OCI-M2 (cell line): ENCODE measurements at regions not wholly inside any gene's neighbourhood (a gene's known extent, or its start where the extent isn't known, plus 50 kb on each side); places are given as distances from the start of the nearest gene placed in this dataset.

Experiments
- DNase-seq: peaks from one replicate; lab custom pipeline; 2025; ENCODE audit not compliant: unreplicated experiment; lab: John Stamatoyannopoulos, UW

DNA sequence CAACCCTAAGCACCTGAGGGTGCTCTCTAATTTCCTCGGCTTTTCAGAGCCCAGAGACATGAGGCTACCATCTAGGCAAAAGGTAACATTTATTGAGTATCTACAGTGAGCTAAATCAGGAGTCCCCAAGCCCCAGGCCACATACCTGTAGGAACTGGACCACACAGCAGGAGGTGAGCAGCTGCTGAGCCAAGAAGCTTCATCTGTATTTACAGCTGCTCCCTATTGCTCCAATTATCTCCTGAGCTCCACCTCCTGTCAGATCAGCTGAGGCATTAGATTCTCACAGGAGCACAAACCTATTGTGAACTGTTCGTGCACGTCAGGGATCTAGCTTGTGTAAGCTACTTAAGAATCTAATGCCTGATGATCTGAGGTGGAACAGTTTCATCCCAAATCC is 70.2 kb downstream of the RND3 start:
- no peak for DNase-seq

DNA sequence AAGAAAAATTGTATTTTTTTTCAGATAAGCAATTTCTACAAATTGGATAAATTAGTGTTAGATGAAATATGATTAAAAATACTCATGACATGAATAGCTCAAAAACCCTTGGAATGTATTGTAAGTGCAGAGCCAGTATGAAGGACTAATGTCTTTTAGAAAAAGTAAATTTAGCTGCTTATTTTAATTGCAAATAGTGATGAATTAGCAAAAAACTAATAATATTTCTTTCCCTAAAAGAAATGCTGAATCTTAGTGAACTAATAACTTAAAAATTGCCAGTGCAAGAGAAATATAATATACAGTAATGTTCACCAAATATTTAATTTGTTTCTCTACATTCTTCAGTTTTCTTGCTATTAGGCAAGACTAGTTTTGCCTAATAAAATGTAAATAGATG is 72.4 kb downstream of the RND3 start:
- DNase-seq: no peak

DNA sequence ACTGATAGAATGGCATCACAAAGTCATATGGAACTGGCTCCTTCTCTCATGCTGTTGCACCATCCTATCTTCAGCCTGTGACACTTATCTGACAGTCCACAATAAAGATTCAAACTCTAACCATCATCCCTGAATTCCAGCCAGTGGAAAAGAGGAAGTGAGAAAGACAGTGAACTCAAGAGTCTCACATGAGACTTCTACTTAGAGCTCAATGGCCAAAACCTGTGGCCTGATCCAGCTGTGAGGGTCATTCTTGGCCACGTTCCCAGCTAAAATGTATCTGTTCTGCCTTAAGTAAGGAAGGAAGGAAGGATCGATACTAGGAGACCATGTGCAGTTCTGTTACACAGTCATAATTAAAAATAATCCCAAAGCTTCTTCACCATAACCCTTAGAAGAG is 73.6 kb downstream of the RND3 start:
- no peak for DNase-seq

DNA sequence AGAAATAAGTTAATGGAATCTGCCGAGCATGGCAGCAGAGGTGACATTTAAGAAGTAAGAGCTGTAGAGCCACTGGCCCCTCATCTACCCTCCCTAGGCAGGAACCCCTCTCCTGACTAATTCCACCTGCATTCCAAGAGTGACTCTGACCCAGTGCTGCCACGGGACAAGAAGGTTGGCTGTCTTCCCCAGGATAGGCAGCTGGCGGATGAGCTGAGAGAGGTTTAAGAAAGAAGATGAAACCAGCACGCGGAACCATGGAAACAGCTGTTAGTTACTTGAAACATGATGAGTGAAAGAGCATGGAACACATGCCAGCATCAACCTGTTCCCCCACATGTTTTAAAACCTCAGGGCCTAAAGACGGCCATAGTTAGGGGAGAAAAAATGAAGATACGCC is 74.1 kb downstream of the RND3 start:
- DNase-seq: no peak

DNA sequence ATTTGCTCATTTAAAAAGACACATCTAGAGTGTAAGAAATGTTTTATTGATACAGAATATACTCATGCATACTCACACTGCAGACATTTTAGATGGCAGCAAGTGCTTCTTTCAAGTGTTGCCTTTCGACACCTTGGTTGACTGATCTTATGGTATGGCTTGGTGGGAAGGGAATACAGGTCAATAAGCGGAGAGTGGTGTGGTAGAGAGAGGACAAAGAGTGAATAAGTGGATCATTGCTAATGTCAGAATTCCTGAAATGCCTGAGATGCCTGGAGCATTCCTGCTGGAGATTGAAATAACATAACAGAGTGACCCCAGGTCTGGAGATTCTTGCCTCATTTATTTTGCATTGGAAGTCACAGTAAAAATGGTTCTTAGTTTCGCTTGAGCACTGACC is 76.7 kb downstream of the RND3 start:
- no peak for DNase-seq

DNA sequence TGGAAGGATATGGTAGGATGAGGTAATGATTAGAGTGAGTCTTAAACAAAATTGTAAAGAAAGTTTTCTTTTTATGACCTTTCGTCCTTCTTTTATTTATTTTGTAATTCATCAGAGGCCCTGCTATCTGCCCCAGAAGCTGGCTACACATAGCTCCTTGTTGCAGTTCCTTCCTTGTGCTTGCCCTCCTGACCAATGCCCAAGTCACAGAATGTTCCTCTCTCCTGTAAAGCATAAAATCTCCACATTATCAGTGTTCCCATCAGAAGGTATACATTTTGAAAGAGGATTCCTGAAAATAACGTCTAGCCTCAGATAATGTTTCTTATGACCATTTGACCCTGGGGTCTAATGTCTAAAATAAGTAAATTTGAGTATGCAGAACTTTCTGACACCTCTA is 78.3 kb downstream of the RND3 start:
- no peak for DNase-seq

DNA sequence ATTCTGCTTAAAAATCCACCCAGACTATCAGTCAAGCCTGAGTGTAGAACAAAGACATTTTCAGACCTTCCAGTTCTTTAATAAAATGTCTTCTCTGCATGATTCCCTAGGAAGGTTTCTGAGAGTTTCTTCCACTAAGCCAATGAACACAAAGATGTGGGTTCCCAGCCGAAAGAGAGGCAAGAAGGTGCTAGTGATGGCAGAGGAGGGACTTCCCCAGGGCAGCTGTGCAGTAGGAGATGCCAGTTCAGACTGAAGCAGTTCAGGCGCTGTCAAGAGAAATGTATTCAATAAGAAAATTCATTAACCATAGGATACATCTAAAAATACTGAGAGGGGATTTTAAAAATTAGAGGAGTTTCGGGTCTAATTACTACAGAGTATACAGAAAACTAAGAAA is 83.3 kb downstream of the RND3 start:
- no peak for DNase-seq

DNA sequence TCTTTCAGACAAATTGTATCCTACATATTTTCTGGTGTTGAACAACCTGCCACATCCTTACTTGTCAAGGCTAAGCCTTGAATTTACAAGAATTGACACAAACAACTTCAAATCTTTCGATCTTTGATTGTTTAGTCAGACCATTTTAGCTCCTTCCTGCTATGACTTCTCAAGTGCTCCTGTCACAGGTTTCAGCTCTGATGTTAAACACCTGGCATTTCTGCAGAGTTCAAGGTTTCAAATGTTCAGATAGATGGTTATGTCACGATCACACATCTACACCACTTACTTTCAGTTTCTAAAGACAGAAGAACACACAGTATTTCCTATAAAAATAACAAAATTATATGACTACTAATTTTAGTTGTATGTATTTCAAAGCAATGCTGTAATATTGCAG is 84.0 kb downstream of the RND3 start:
- no peak for DNase-seq

DNA sequence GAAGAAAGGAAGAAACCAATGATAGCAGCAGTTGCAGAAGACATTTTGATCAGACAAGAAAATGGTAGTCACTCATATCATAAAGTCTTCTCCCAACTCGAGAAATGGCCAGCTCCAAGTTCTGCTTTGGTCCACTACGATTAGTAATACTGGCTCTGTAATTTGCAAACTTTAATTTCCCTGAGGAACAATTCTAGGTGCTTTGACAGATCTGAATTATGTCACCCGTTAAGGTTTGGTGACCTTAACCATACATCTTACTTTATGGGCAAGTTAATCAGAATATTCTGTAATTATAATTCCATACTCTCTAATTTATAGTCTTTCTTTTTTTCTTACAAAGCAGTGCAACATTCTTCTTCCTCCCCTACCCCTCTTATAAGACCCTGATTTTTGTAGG is 84.5 kb downstream of the RND3 start:
- no peak for DNase-seq

DNA sequence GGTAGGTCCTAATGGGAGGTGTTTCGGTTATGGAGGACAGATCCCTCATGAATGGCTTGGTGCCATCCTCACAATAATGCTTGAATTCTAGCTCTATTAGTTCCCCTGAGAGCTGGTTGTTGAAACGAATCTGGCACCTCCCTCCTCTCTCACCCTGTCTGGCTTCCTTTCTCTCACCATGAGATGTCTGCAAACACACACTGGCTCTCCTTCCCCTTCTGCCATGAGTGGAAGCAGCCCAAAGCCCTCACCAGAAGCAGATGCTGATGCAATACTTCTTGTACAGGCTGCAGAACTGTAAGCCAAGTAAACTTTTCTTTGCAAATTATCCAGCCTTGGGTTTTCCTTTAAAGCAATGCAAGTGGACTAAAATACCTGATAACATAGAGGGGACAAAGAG is 86.6 kb downstream of the RND3 start:
- no peak for DNase-seq

DNA sequence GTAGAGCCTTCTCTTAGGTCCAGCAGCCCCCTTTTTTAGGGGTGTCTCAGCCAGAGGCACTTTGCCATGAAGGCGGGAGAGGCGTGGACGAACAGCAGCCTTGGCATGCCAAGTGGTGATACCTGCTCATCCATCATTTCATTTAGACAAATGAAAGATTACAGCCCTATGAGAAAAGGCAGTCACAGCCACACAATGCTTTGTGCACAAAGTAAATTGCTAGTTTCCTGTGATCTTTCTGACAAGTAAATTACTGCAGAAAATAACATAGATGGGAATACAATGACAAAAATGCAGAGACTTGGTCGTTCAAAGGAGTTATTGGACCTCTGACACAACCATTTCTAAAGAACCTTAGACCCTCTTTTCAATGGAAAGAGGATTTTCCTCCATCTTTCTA is 94.9 kb downstream of the RND3 start:
- no peak for DNase-seq

DNA sequence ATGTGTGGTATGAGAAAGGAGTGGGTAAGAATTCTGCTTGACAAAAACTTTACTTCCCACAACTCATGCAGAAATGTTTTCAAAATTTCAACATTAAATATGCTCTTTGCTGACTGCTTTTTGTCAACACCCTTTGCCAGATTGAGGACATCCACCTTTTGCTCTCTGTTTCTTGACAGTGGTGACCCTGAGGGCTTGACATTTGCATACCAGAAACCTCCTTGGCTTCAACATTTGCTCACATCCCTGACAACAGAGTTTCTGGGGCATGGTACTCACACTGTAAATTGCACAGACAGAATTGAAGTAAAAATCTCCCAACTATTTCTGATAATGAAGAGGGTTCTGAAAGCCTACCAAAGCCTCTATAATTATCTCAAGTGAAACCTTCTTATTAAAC is 95.7 kb downstream of the RND3 start:
- no peak for DNase-seq

DNA sequence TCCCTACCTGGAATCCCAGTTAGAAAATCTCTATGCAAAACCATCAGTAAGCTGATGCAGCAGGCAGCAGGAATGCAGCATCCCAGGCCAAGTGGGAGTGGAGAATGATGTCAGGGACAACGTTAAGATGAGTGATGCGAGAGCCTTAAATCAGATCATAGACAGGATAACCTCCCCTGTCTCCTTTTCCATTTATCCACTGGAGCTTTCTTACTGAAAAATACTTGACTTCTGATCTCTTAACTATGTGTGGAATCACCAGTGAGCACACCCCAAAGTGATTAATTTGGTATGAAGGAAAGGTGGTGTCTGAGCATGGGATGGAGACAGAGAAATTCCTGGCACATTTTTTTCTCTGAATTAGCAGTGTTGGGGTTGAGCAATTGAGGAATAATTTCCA is 98.0 kb downstream of the RND3 start:
- DNase-seq: no peak

DNA sequence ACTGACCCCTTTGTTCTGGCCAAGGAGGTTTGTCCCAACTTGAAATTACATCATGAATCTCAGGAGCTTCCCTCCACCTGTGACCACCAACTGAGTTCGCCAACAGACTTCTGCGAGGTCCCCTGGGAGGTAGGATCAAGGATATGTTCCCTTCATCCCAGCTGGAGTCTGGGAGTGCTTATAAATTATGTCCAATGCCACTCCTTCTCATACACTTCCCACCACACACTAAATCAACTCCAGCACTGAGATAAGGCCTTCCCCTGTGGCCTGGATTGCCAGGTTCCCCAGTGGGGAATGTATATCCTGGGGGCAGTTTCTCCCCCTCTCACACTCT is 99.2 kb downstream of the RND3 start:
- no peak for DNase-seq

DNA sequence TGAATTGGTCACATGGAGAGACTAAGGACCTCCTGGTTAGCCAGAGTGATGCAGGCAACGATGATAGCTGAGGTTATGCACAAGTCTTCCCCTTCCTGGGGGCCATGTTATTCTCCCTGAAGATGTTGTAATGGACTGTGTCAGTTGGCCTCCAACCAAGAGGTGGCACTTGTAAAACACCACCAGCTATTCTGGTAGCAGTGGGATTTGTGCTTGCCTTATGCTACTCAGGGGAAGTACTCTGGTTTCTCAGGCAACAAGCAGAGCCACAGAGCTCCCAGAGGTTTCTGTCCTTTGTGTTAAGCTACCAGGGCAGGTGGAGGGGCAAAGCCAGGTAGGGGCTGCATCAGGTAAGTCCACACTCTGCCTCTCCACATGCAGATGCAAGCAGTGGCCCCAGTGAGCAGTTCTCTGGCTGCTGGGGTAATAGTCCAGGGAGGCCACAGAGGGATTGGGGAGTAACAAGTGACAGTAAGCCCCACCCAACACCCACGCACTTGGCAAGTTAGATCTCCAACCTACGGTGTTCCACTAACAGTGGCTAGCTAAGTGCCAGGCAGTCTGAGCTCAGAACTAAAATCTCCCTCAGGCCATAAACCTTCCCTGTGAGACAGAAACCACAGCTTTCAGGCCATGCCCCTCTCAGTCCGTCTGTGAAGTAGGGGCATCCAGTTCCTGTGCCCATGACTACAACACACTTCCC is 99.7 kb downstream of the RND3 start:
- no peak for DNase-seq

DNA sequence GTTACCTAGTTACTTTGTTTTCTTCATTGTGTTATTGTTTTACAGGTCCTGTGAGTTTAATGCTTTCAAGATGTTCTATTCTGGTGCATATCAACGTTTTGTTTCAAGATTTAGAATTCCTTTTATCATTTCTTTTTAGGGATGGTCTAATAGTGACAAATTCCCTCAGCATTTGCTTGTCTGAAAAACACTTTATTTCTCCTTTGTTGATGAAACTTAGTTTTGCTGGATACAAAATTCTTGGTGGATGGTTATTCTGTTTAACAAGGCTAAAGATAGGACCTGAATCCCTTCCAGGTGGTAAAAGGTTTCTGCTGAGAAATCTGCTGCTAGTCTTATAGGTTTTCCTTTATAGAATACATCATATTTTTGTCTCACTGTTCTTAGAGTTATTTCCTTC is 102.3 kb downstream of the RND3 start:
- DNase-seq: no peak

DNA sequence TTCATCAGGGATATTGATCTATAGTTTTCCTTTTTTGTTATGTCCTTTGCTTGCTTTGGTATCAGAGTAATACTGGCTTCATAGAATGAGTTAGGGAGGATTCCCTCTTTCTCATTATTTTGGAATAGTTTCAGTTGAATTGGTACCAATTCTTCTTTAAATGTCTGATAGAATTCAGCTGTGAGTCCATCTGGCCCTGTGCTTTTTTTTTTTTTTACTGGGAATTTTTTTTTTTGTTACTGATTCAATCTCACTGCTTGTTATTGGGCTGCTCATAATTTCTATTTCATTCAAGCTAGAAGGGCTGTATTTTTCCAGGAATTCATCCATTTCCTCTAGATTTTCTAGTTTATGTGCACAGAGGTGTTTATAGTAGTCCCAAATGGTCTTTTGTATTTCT is 103.9 kb downstream of the RND3 start:
- no peak for DNase-seq

DNA sequence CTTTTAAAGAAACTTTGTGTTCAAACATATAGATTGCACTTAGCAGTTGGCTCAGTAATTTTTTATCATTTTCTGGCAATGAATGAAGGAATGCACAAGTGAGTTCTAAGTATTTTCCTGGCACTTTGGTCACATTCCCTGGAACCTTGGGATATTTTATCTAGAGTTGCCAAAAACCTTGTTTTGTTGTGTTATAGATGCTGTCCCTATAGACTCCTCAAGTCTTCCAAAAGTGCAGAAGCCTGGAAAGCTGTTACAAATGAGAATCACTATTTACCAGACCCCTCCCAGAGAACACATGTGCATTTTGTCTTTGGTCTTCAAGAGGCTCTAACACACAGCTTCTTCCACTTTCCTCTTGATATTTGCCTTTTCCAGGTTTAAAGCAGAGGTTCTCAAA is 108.3 kb downstream of the RND3 start:
- DNase-seq: no peak

DNA sequence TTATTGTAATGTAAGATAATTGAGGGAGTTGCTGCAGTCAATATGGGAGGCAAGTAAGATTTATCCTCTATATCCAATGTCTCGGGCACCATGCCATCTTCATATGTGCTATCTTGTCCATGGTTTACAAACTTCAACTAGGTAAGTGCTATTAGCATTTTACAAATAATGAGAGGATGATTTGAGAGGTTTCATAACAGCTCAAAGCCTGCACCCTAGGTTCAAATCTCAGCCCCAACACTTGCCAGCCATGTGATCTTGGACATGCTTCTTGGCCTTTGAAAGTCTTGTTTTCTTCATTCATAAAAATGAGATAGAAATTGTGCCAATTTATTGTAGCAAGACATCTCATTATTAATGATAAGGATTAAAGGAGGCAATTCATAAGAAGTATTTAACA is 108.8 kb downstream of the RND3 start:
- no peak for DNase-seq

DNA sequence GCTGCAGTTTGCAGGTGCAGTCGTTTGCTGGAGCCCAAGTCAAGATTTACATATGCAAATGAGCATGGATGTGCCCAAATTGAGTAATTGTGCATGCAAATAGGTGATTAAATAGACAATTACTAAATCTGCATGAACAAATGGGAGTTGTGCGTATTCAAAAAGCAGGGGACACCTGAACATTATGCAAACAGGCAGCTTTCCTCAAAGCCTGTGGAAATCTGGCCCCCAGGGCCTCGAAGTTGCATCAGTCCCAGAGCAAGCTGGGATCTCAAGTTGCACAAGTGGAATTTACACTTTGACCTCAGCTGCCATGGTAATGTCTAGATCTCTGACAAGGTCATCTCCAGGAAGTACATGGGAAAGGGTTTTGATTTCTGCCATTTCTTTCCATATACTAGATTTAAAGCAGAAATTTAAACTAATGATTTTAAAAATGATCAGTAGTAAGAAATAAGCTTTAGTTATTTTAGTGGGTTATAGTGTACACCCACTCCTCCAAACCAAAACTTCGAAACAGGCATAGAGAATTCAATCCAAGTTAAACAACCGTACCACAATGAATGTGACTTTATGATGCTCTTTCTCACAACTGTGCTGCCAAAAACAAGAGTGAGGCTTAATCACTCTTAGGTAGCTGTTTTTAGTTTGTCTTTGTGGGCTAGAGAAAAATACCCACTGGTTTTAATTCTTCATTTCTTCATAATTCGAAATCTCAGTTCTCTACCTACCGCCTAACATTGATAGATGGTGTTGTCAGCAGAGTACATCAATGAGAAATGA is 110.7 kb downstream of the RND3 start:
- no peak for DNase-seq

DNA sequence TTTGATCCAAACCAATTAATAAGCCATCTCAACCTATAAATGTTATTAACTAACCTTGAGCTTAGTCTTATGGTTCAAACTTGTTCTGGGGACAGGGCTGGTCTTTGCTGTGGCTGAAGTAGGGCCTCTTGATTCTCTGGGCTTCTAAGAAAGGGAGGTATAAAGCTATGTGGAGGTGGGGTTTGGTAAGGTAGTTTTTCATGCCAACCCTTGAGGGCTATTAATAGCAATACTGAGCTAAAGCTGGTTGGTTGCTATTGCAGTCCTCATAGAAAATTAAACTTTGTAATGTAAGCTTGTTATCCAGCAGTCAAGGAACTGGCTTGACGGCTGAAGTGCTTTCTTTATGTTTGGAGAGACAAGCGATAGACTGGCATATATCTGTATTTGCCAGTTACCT is 112.1 kb downstream of the RND3 start:
- DNase-seq: no peak

DNA sequence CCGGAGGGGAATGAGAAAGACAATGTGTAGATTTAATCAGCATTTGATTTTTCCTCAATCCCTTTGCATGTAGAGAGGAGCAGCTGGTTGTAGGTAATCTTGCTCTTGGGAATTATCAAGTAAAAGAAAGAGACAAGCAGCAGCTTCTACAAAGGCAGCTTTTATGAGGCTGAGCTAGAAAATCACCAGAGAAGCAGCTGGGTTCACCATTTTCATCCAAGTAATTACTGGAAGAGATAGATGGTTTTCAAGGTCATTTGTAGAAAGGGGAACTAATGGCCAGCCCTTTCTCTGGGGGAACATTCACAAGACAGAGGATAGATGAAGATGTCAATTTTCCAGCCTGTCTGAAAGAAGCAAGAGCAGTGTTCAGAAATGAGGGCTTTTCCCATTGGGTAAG is 113.0 kb downstream of the RND3 start:
- no peak for DNase-seq

DNA sequence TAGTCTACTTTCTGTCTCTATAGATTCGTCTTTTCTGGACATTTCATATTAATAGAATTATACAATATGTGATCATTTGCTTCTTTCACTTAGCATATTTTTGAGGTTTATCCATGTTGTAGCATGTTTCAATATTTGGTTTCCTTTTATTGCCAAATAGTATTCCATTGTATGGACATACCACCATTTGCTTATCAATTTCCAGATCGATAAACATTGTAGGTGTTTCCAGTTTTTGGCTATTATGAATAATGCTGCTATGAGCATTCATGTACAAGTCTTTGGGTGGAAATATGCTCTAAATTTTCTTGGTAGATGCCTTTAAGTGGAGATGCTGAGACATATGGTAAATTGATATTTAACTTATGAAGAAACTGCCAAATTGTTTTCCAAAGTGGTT is 114.1 kb downstream of the RND3 start:
- no peak for DNase-seq
